Peyer's patch (tissue), 4 donors: ENCODE measurements at regions not wholly inside any gene's neighbourhood (a gene's known extent, or its start where the extent isn't known, plus 50 kb on each side); places are given as distances from the start of the nearest gene placed in this dataset.

ENCODE experiments used
- CTCF ChIP-seq, 6 experiments: fragments of 450-650 bp in 4 of 6; fragments of 200-600 bp in 2 of 6; sonication (generic) in 1 of 6; IDR thresholded peaks; one replicate each; pipeline ENCODE4 v1.5.1; 2017 to 2019; ENCODE audit warnings: antibody characterized with exemption in 6 of 6, mild to moderate bottlenecking in 3 of 6, moderate library complexity in 1 of 6
- POLR2A ChIP-seq, 2 donors: fragments of 450-650 bp; IDR thresholded peaks; one replicate each; pipeline ENCODE4 v1.5.1; 2017; ENCODE audit warnings: antibody characterized with exemption in 2 of 2, mild to moderate bottlenecking in 2 of 2, moderate library complexity in 2 of 2

- TF ChIP-seq POLR2A (IDR thresholded peaks at IDR 0.05), result no peak
- no peak for TF ChIP-seq CTCF (IDR thresholded peaks at IDR 0.05)
These were observed 204.1 kb upstream of the BMPER start for GRCh38 chr7:33701189-33701740.
